NCI-H1694 treated with DMSO at 0.1 percent for 48 hours (cell line): ENCODE measurements at regions not wholly inside any gene's neighbourhood (a gene's known extent, or its start where the extent isn't known, plus 50 kb on each side); places are given as distances from the start of the nearest gene placed in this dataset.
"Not testable (repeated sequence)": the region's sequence is repeated elsewhere in the genome, so short reads cannot be mapped to it uniquely, and the experiment has no call there.

Experiments used
- DNase-seq: peaks from one replicate; lab custom pipeline; 2025; lab: John Stamatoyannopoulos, UW

DNA sequence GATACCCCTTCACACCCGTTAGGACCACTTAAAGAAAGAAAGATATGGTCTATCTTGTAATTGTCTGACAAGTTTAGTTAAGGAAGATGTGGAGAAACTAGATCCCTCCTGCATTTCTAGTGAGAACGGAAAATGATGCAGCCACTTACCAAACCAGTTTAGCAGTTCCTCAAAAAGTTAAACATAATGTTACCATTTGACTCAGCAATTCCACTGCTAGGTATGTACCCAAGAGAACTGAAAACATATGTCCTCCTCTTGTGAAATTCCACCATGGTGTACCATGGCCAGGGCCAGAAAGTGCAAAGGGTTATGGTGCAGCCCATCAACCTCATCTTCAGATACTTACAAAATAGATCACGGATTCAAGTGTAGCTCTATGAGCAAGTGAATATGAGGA, 79.0 kb upstream of the ID2 start:
- DNase-seq, result no peak

DNA sequence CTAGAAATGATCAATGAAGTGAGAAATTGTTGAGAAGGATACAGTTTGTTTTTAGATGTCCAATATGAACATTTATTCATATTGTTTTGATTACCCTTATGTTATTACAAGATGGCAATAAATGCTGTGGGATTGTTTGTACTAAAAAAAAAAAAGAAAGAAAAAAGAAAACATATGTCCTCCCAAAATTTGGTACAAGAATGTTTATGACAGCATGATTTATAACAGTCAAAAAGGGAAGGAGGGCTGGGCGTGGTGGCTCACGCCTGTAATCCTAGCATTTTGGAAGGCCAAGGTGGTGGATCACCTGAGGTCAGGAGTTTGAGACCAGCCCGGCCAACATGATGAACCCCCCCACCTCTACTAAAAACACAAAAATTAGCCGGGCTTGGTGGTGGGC, 78.5 kb upstream of the ID2 start:
- not testable (repeated sequence) for DNase-seq

DNA sequence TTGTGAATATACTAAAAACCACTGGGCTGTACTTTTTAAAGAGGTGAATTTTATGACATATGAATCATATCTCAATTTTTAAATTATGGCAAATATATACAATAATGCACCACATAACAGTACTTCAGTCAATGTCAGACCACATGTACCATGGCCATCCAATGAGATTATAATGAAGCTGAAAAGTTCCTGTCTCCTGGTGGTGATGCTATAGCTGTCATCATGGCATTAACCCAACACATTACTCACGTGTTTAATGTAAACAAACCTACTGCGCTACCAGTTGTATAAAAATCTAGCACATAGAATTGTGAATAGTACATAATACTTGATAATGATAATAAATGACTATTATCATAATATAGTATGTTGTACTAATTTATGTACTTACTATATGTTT, 77.6 kb upstream of the ID2 start:
- no peak for DNase-seq

DNA sequence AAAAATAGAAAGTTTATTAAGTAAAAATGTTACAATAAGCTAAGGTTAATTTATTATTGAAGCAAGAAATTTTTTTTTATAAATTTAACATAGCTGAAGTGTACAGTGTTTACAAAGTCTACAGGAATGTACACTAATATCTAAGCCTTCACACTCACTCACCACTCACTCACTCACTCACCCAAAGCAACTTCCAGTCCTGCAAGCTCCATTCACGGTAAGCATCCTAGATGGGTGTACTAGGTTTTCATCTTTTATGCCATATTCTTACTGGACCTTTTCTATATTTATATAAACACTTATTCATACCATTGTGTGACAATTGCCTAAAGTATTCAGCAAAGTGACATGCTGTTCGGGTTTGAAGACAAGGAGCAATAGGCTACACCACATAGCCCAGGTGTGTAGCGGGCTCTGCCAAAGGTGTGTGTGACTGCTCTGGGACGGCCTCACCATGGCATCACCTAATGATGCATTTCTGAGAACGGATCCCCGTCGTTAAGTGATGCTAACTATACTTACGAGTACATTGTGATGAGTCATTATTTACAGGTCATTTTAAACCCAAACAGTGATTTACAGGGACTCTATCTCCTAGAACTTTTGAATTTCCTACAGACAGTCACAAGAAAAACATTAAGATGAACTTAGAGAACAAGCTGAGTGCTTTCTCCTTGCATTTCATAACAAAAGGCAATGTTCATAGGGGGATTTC, 76.3 kb upstream of the ID2 start:
- no peak for DNase-seq

DNA sequence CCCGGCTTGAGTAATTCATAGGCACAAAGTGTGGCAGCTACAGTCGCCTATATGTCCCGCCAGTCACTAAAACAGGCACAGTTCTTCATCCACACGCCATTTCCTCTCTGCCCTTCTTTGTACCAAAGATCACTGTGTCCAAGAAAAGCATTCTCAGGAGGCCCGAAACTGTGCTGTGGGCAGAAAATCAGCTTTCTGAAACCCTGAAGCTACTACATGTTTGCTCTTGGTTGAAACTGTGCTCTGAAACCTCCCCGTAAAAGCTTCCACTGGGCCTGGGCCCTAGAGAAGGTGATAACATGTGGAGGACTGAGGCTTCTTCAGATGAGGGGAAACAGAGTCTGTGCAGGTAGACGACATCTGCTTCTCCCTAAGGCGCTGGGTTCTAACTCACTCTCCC, 75.6 kb upstream of the ID2 start:
- DNase-seq, result no peak

DNA sequence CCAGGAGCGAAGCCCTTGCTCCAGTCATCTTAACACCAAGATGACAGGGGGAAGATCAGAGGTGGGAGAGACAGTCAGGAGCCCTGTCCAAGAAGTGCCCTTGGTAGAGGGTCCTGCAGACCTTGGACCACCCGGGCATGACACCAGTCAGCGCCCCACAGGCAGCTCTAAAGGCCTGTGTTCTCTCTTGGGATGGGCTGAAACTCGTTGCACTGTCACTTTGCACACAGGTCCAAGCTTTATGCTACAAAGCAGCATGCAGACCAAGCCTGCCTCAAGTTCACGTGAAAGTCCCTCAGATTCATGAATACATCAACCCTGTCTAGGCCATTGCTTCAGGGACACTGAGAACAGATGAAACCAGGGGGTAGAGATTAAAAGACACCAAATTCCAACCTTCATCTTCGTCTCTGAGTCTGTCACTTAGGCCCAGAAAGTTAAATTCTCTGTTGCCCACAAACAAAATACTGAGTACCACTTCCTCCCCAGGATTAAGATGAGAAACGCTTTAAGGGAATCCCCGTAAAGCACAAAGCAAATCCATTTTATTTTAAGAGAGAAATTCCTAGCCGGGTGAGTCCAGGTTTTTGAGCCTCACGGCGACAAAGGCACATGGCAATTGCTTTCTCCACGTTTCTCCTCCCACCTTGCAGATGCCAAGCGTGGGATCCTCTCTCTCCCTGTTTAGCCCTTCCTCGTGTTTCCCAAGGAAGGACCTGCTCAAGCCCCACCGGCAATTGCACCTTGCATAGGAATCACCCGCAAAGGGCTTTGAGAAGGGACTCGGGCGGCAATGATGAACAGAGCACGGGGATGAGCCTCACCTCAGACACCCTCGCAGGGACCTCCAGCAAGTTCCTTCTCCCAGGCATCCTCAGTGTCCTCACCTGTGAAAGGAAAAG, 75.0 kb upstream of the ID2 start:
- no peak for DNase-seq

DNA sequence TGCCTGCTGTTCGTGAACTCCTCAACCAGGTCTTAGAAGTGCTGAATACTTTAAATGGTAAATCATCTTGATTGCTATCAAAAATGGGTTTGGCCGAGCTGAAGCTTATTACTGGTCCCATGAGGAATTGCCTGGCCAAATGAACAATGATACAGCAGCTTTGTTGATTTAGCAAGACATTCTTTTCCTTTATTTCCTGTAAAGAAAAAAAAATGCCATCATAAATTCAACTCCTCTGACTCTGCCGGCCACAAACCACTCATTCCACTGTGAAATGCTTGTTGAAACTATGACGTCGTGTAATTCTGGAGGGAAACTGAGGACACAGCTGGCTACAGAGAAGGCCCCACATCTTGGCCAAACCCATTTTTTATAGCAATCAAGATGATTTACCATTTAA, 74.2 kb upstream of the ID2 start:
- DNase-seq, result no peak

DNA sequence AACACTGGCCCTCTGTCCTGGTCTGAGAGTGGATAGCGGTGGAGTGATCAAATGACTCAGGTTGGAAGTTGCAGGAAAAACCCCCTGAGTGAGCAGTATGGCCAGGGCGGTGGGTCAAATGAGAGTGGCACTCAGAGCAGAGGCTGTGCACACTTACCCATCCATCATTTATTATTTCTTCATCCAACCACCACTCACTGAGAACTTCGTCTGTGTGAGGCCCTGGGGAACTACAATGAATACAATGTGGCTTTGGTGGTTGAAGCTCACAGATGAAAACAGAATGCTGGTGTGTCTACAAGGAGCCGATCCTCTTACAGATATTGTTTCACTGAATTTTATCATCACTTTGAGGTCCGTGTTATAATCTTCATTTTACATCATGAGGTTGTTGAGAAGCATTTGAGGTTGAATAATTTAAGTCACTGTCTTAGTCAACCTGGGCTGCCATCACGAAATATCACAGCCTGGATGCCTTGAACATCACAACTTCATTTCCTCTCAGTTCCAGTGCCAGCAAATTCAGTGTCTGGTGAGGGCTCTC, 73.4 kb upstream of the ID2 start:
- no peak for DNase-seq

DNA sequence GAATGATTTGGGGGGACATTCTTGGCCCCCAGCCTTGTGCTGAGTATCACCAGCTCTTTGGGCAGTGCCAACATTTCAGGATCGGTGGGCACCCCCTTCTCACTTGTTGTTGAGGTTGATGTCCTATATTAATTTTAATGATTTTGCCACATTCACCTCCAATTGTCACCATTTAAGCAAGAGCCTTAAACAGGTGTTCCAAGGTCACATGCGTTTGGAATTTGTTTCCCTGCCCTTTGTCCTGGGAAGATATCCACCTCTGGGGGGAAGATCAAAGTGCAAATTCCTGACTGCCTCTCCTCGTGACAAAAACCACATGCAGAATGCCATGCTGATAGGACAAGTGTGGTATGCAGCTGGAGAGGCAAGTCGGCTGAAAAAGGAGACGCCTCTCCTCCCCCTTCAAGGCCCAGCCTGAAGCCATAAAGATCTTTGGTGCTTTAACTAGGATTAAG, 72.5 kb upstream of the ID2 start:
- no peak for DNase-seq

DNA sequence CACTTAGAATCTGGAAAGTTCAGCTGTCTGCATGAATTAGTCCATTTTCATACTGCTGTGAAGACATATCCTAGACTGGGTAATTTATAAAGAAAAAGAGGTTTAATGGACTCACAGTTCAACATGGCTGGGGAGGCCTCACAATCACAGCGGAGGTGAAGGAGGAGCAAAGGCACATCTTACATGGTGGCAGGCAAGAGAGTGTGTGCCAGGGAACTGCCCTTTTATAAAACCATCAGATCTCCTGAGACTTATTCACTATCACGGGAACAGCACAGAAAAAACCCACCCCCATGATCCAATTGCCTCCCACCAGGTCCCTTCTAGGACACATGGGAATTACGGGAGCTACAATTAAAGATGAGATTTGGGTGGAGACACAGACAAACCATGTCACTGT, 71.1 kb upstream of the ID2 start:
- not testable (repeated sequence) for DNase-seq

DNA sequence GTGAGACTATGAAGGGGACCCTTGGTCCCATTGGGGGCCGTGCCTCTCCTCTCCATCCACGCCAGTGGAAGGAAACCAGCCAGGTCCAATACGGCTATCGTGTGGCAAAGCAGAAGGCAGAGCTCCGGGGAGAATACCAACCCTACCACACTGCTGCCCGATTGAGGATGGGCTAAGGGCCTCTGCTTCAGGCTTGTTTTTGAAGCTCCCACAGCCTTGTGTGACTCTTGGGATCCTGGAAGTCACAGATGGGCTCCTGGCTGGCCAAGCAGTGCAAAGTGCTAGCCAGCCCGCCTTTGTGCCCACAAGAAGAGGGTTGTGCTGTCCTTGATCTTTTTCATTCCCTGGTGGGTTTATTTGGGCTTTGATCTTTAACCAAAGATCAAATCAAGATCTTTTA, 70.6 kb upstream of the ID2 start:
- DNase-seq, result no peak

DNA sequence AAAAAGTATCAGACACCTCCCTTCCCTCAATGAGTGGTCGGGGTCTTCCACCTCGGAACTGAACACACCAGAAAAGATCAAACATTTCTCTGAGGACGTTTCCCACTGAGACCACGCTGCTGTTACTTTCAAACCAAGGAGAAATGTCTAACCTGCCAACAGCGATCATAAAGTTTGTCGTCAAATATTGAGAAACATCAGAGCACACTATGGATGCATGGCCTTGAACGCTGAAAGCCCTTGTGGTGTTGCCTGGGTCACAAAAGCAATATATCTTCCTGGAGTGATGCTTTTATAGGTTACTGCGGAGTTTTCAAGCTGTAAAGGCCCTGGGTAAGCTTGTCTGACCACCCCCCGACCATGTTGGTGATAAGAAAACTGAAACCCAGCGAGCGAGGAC, 70.2 kb upstream of the ID2 start:
- no peak for DNase-seq

DNA sequence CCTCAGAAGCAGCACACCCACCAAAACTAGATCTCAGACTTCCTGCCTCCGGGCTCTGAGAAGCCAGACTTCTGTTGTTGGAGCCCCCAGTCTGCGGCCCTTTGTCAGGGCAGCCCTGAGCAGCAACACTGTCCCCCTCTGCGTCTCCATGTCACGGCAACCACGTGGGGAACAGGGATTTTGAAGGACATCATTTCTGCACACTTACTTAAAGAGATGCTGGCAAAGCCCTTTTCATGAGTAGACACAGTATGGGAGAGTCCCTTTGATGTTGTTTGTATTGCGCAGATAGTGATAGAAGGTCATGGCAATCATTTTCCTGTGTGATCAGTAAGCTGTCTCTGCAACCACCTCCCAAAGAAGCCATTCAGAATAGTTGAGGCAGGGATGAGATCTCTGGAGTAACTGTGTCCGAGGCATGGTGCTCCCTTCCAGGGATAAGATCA, 69.1 kb upstream of the ID2 start:
- DNase-seq, result no peak

DNA sequence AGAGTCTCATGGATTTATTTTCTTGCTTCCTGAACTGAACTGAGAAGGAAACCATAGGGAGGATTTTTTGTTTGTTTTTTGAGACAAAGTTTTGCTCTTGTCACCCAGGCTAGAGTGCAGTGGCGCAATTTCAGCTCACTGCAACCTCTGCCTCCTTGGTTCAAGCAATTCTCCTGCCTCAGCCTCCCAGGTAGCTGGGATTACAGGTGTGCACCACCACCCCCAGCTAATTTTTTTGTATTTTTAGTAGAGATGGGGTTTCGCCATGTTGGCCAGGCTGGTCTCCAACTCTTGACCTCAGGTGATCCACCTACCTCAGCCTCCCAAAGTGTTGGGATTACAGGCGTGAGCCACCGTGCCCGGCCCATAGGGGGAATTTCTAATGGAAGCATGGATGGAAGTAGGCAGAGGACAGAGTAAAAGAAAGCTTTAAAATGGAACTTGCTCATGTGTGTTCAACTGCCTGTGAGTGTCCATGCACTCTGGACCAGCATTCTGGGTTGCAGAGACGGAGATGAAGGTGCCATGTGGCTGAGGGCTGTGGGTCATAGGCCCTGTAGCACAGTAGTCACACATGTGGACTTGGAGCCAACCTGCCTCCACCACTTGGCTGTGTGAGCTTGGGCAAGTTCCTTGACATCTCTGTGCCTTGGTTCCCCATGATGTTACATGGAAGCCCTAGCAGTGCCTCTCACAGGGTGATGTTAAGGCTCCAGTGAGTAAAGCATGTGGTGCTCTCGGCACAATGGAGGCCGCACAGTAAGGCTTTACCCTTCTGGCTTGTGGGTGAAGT, 68.5 kb upstream of the ID2 start:
- DNase-seq, result not testable (repeated sequence)

DNA sequence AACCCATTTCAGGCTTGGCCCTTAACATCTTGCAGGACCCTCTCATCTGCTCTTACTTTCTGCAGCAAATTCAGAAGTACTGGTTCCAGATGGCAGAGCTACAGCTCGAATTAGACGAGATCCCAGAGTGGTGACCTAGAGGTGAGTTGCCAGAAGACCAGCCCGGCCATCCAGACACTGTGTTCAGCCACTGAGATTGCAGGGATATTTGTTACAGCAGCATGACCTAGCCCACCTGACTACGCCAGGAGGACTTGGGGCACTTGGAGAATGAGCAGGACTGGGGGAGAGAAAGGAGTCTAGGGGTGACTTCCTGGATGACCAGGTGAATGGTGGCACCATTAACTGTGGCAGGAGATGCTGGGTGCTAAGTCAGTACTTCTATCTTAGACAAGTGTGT, 67.2 kb upstream of the ID2 start:
- no peak for DNase-seq

DNA sequence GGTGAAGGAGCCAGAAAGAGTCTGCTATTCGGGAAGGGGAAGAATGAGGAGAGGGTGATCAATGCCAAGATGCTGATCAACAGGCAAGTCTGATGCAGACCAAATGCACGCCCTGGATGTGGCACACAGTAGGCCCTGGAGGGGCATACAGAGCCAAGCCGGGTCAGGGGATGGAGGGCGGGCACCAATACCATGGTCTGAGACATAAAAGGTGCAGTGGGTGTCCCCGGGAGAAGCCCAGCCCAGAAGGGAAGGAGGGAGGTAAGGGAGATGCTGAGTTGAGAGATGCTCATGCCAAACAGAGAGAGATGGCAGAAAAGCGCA, 66.6 kb upstream of the ID2 start:
- DNase-seq, result no peak

DNA sequence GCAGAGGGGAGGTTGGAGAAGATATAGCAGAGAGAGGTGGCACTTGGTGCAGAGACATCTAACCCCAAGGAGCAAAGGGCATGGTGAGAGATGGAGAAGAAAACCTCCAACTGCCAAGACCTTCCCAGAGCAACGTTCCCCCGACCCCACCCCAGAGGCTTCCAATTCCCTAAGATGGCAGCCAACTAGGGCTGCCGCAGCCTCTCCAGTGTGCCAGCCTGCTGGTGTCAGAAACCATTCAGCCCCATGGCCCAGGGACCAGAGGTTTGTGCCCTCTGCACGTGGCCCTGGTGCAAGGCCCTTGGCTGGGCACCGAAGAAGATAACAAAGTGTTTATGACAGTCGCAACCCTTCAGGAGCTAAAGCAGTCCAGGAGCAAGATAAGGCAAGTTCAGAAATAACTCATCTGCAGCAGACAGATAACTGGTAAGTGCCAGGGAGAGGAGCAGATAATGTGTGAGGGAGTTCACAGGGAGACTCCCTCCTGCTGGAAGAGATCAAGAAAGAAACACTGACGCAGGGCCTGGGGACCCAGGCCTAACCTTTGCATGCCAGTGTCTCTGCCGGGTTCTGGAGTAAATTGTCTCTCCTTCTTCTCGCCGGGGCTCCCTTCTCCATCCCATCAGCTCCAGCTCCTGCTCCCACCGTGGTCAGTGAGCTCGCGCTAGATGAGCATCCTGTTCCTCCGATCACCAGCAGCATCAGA, 66.1 kb upstream of the ID2 start:
- DNase-seq, result no peak

DNA sequence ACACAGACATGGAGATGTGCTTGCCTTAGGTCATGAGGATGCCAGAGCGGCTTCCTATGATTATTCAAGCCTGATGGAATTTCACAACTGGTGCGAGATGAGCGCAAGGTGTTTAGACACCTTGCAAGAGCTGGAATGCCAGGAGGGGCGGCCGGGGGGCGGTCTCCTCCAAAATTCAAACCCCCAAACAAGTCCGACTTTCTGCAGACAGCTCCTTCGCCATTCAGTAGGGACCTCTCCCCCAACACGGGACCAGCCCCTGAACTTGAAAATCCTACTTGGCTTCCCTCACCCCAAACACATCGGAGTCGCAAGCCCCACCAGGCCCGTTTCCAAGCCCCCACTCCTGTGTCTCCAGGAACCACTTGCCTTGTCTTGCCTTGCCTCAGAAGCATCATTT, 64.8 kb upstream of the ID2 start:
- no peak for DNase-seq

DNA sequence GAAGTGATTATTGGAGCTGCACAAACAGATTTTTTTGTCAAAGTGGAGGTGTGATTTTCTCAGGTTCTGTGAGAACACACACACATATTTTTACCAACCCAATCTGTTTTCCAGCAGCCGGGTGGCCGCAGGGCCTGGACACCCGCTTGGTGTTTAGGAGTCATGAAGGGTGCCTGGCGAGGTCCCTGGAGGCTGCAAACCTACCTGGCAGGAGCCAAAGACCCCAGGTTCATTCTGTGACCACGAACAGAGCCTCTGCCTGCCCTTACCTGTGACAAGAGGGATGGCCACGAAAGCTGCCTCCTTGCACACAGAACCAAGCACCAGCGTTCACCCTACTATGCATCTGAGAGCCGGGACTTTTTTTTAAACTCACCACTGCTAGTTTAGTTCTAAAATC, 64.3 kb upstream of the ID2 start:
- DNase-seq, result no peak

DNA sequence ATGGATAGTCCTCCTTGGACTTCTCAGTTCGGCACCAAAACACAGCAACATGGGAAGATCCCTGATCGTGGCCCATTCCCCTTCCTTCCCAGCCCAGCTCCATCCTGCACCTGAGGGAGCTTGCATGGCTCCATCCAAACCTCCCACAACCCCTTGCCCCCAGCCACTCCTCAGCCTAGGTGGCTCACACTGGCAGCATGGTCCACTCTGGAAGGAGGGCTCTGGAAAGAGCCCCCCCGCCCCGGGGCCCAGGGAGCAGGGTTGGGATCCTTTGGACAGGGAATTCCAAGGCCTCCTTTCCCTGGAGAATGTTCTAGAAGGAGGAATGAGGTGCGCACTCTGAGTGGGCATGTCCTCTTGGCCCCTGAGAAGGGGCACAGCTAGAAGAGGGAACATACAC, 62.8 kb upstream of the ID2 start:
- DNase-seq, result no peak

DNA sequence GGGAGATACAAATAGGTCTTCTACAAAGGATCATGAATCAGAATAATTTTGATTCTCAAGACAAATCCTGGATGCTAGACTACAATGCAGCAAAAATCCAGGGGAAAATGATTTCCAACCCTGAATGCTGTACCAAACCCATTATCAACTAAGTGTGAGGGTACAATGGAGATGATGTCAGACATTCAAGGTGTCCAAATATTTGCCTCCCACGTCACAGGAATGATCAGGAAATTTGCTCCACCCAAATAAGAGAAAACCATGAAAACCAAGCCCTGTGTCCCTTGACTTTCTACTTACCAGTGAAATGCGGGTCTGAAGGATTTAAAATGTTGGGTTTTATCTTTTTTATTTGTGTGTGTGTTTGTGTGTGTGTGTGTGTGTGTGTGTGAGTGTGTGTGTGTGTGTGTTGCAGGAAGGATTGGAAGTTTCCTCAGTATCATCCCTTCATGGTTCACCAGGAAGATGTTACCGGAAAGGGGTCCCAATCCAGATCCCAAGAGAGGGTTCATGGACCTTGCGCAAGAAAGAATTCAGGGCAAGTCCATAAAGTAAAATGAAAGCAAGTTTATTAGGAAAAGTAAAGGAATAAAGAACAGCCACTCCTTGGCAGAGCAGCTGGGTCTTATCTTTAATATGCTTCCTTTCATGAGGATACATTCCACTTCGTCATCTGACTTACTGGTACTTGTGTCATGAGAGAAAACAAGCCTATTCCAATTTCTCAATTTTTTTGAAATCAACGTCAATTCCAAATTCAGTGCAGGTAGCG, 61.1 kb upstream of the ID2 start:
- DNase-seq, result no peak
